T-helper 17 cell (primary cell): ENCODE measurements at regions not wholly inside any gene's neighbourhood (a gene's known extent, or its start where the extent isn't known, plus 50 kb on each side); places are given as distances from the start of the nearest gene placed in this dataset.

Experiments
- ATAC-seq: fragments of 150-1000 bp; cut with Tn5 transposase; 2 replicates; pipeline ENCODE4 v1.10.0; 2021; ENCODE audit warnings: mild to moderate bottlenecking, moderate library complexity
- DNase-seq, 3 donors: peaks; one replicate each; pipeline versions ENCODE4 v3.0.0 to v3.0.0-alpha.2; 2020 to 2021
- H3K9me3 ChIP-seq: one replicate; pipeline ENCODE4 v1.7.0; 2013; ENCODE audit warnings: low read length, mild to moderate bottlenecking; ENCODE audit not compliant: control insufficient read depth, poor library complexity, severe bottlenecking
- H3K27ac Mint-ChIP-seq: one replicate; pipeline ENCODE4 v1.8.0; 2022; ENCODE audit warnings: mild to moderate bottlenecking, moderate library complexity, mixed read lengths
- H3K27me3 Mint-ChIP-seq: one replicate; pipeline ENCODE4 v1.8.0; 2022; ENCODE audit warnings: mixed read lengths
- H3K36me3 Mint-ChIP-seq: one replicate; pipeline ENCODE4 v1.8.0; 2022; ENCODE audit warnings: low read depth, mixed read lengths
- H3K4me1 Mint-ChIP-seq: one replicate; pipeline ENCODE4 v1.8.0; 2022; ENCODE audit warnings: mild to moderate bottlenecking, mixed read lengths
- H3K4me3 Mint-ChIP-seq: one replicate; pipeline ENCODE4 v1.8.0; 2022; ENCODE audit warnings: mild to moderate bottlenecking, moderate library complexity, mixed read lengths

DNA sequence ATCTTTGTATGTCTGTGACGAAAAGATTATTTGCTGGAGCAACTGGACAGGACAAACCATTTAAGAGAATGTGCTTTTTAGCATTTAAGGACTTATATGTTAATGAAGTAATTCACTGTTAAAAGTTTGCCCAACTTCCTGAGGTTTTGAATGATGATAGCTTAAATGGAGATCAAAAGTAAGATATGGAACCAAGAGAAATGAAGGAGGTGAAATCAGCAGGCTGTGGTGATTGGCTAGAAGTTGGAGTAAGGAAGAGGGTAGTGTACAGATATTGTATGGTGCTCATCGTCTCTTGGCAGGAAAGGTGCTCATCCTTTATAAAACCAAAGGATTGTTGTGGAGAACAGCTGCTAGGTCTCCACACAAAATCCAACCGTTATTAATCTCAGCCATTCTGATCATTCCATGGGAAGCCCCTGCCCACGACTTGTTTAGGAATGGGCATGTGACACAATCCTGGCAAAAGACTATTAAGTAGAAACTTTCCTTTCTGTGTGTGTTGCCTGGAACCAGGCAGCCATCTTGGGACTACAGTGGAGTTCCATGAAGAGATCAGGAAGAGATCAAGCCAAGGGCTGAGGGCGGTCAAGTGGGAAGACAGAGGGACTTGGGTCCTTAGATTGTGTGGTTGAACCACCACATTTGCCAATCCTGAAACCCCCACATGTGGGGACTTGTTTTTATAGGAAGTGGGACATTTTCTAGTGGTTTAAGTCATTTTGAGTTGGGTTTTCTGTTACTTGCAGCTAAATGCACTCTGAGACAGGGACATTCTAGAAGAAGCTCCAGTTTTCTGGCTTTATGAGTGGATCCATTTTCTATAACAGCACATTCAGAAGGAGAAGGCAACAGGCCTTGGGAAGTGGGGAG lies 56.8 kb upstream of the CHST11 start:
- Mint-ChIP-seq H3K4me1 (peaks cover 3% of the 10 kb centered on the region), H3K36me3 (peaks cover 2% of the 10 kb centered on the region), H3K27ac (no peak overlapping the region), H3K27me3 (no peaks in the 10 kb centered on the region), H3K4me3 (no peak overlapping the region)
- H3K9me3 ChIP-seq, result no peaks in the 10 kb centered on the region
- ATAC-seq (no peak), DNase-seq (no peak)

DNA sequence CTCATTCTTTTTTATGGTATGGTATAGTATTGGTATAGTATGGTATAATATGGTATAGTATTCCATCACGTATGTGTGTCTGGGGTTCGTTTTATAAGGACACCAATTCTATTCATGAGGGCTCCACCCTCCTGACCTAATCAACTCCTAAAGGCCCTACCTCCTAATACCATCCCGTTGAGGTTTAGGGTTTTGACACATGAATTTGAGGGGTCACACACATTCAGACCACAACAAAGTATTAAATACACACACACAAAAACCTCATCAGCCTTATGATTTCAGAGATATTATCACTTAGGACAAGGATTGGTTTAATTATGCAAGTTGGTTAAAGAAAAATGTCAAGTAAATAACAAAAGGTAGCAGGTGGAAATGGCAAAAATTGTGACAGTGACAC lies 54.1 kb upstream of the CHST11 start:
- Mint-ChIP-seq H3K4me1 (peaks cover 3% of the 10 kb centered on the region), H3K27me3 (no peaks in the 10 kb centered on the region), H3K4me3 (no peak overlapping the region), H3K36me3 (peaks cover 5% of the 10 kb centered on the region), H3K27ac (peak overlapping the region; percentile 10)
- ATAC-seq (no peak), DNase-seq (no peak)
- H3K9me3 ChIP-seq, result no peaks in the 10 kb centered on the region

DNA sequence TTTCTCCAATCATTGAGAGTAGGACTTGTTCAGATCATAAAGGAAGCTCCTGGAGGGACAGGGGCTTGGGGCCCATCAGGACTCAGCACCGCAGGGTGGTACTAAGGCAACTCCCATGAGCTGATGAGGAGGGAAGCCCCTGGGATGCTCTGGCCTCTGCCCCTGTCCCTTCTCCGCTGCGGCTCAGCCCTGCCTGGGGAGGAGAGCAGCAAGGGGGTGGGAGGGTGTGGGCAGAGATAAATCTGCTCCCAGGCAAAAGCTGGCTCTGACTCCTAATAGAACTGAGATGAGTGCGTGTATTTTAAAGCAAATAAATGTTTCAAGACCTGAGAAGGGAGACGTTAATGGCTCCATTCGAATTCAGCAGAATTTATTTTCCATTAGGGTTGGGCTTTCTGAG lies 52.0 kb upstream of the CHST11 start:
- Mint-ChIP-seq H3K4me1 (peaks cover under 1% of the 10 kb centered on the region), H3K4me3 (no peak overlapping the region), H3K36me3 (peaks cover 5% of the 10 kb centered on the region), H3K27me3 (peaks cover 5% of the 10 kb centered on the region), H3K27ac (no peak overlapping the region)
- no peak for ATAC-seq
- no peak for DNase-seq
- no peaks in the 10 kb centered on the region for H3K9me3 ChIP-seq

DNA sequence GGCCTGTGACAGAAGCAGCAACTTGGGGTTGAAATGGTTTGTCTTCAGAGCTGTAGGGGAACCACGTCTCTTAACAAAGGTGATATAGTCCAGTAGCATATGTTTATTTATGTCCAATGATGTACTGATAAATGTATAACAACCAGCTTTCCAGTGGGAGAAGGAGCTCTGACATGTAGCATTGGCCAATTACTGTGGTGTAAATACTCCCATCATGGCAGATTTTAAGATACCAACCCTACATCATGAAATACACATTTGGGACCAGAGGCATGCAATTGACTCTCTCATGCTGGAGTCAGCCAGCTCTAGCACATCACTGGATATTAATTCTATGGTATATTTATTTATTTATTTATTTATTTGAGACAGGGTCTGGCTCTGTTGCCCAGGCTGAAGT lies 50.6 kb upstream of the CHST11 start:
- Mint-ChIP-seq H3K4me1 (no peaks in the 10 kb centered on the region), H3K4me3 (no peak overlapping the region), H3K36me3 (peaks cover 5% of the 10 kb centered on the region), H3K27ac (no peak overlapping the region), H3K27me3 (peaks cover 5% of the 10 kb centered on the region)
- H3K9me3 ChIP-seq, result no peaks in the 10 kb centered on the region
- no peak for ATAC-seq
- DNase-seq, result no peak
